HCT116 (cell line): ENCODE measurements at regions not wholly inside any gene's neighbourhood (a gene's known extent, or its start where the extent isn't known, plus 50 kb on each side); places are given as distances from the start of the nearest gene placed in this dataset.

Source experiments
- ATAC-seq: fragments of 200-7000 bp; cut with Tn5 transposase; 2 replicates; pipeline ENCODE4 v1.9.1; 2020; ENCODE audit warnings: mild to moderate bottlenecking, moderate library complexity
- BruUV-seq: library from RNA; stranded (reverse); fragments of 400-500 nt; replicated peaks from 2 replicates; lab custom pipeline; 2021; lab: Mats Ljungman, UMichigan
- CTCF ChIA-PET: fragments of 300-600 bp; sonication (Branson Sonifier 250); formaldehyde crosslinking; loops from one replicate; lab custom pipeline; 2021; ENCODE audit warnings: antibody characterized with exemption; lab: Charles Lee
- POLR2A ChIA-PET: fragments of 300-600, 350-600 bp; sonication (Branson Sonifier 250); formaldehyde crosslinking; loops from one replicate; lab custom pipeline; 2021; ENCODE audit warnings: antibody characterized with exemption; lab: Charles Lee
- RAD21 ChIA-PET, 2 experiments: fragments of 300-600 bp; sonication (Branson Sonifier 250); formaldehyde crosslinking; loops; one replicate each; lab custom pipeline; 2023; ENCODE audit warnings: low total read pairs in 2 of 2; ENCODE audit not compliant: uncharacterized antibody in 2 of 2, unreplicated experiment in 2 of 2, low non-redundant PET in 1 of 2; lab: Charles Lee
- DNase-seq: peaks from one replicate; pipeline ENCODE4 v3.0.0-alpha.2; 2010; ENCODE audit warnings: low read depth, low spot score
- H2AFZ ChIP-seq: fragments of 200-600 bp; shearing (Covaris generic), sonication (generic); 2 replicates; pipeline ENCODE4 v1.6.1; 2017; ENCODE audit warnings: low read depth, mixed run types, mixed read lengths, antibody characterized with exemption, low read length; ENCODE audit not compliant: poor library complexity, severe bottlenecking
- H3K27ac ChIP-seq: 2 replicates; pipeline ENCODE4 v1.5.1; 2012; ENCODE audit warnings: low read depth, low read length
- H3K27me3 ChIP-seq: fragments of 200-600 bp; sonication (generic); 2 replicates; pipeline ENCODE4 v1.6.1; 2016; ENCODE audit warnings: mixed run types, low read length, mixed read lengths; ENCODE audit not compliant: insufficient read depth
- H3K36me3 ChIP-seq, 2 experiments: fragments of 200-500 bp in 1 of 2; fragments of 200-600 bp in 1 of 2; sonication (Bioruptor generic) in 1 of 2; sonication (generic) in 1 of 2; 2 replicates each; pipeline versions ENCODE4 v1.5.1 to v1.6.1; 2014 to 2016; ENCODE audit warnings: low read length in 2 of 2, inconsistent platforms in 1 of 2, mixed read lengths in 1 of 2, mixed run types in 1 of 2; ENCODE audit not compliant: insufficient read depth in 2 of 2, control insufficient read depth in 1 of 2
- H3K4me1 ChIP-seq, 2 experiments: fragments of 200-600 bp in 1 of 2; sonication (generic) in 1 of 2; 2 replicates each; pipeline versions ENCODE4 v1.5.1 to v1.6.1; 2012 to 2017; ENCODE audit warnings: low read length in 2 of 2, inconsistent platforms in 1 of 2, mild to moderate bottlenecking in 1 of 2, mixed read lengths in 1 of 2, mixed run types in 1 of 2, moderate library complexity in 1 of 2; ENCODE audit not compliant: insufficient read depth in 2 of 2, control insufficient read depth in 1 of 2
- H3K4me2 ChIP-seq: fragments of 200-600 bp; sonication (generic); 2 replicates; pipeline ENCODE4 v1.6.1; 2017; ENCODE audit warnings: mixed run types, low read length, mixed read lengths
- H3K4me3 ChIP-seq, 2 experiments: fragments of 200-600 bp in 1 of 2; sonication (generic) in 1 of 2; replicated peaks in 1 of 2; 2 replicates each; pipeline ENCODE4 v1.5.1; 2011 to 2016; ENCODE audit warnings: low read length in 2 of 2, control low read depth in 1 of 2, low read depth in 1 of 2, mild to moderate bottlenecking in 1 of 2, mixed read lengths in 1 of 2, mixed run types in 1 of 2
- H3K79me2 ChIP-seq: fragments of 200-600 bp; sonication (generic); 2 replicates; pipeline ENCODE4 v1.6.1; 2017; ENCODE audit warnings: mild to moderate bottlenecking, mixed run types, low read length, moderate library complexity, mixed read lengths; ENCODE audit not compliant: insufficient read depth
- H3K9ac ChIP-seq: fragments of 200-600 bp; sonication (generic); 2 replicates; pipeline ENCODE4 v1.6.1; 2016; ENCODE audit warnings: low read length, mixed read lengths
- H3K9me2 ChIP-seq: fragments of 200-600 bp; sonication (generic), shearing (Covaris generic); 2 replicates; pipeline ENCODE4 v1.6.1; 2017; ENCODE audit warnings: mixed run types, mild to moderate bottlenecking, moderate library complexity; ENCODE audit not compliant: insufficient read depth
- H3K9me3 ChIP-seq, 2 experiments: fragments of 200-500 bp in 1 of 2; fragments of 200-600 bp in 1 of 2; sonication (Bioruptor generic) in 1 of 2; sonication (generic) in 1 of 2; 2 replicates each; pipeline ENCODE4 v1.6.1; 2014 to 2017; ENCODE audit warnings: low read length in 2 of 2, mixed read lengths in 2 of 2, inconsistent platforms in 1 of 2, low read depth in 1 of 2, mild to moderate bottlenecking in 1 of 2, mixed run types in 1 of 2, moderate library complexity in 1 of 2; ENCODE audit not compliant: control insufficient read depth in 1 of 2, insufficient read depth in 1 of 2
- H4K20me1 ChIP-seq: fragments of 200-600 bp; sonication (generic), shearing (Covaris generic); 2 replicates; pipeline ENCODE4 v1.6.1; 2017; ENCODE audit warnings: mixed run types, mild to moderate bottlenecking, moderate library complexity; ENCODE audit not compliant: insufficient read depth
- CTCF ChIP-seq, 3 experiments: fragments of 200-600 bp in 1 of 3; sonication (generic) in 1 of 3; IDR thresholded peaks in 2 of 3; conservative IDR thresholded peaks in 1 of 3; 2 replicates each; pipeline ENCODE4 v1.5.1; 2012 to 2017; ENCODE audit warnings: low read depth in 2 of 3, low read length in 2 of 3, antibody characterized with exemption in 1 of 3, borderline replicate concordance in 1 of 3, control low read depth in 1 of 3, mild to moderate bottlenecking in 1 of 3, mixed read lengths in 1 of 3, mixed run types in 1 of 3, moderate library complexity in 1 of 3; ENCODE audit not compliant: insufficient read depth in 1 of 3
- EGR1 ChIP-seq: IDR thresholded peaks from 2 replicates; pipeline ENCODE4 v1.6.1; 2012; ENCODE audit warnings: low read depth
- EZH2 ChIP-seq: fragments of 200-600 bp; sonication (generic); IDR thresholded peaks from 2 replicates; pipeline ENCODE4 v1.6.1; 2017; ENCODE audit warnings: antibody characterized with exemption, mixed run types
- EZH2phosphoT487 ChIP-seq: fragments of 200-600 bp; IDR thresholded peaks from 2 replicates; pipeline ENCODE4 v1.6.1; 2018; ENCODE audit warnings: antibody characterized with exemption, borderline replicate concordance
- JUND ChIP-seq: IDR thresholded peaks from 2 replicates; pipeline ENCODE4 v1.6.1; 2012
- RAD21 ChIP-seq: IDR thresholded peaks from 2 replicates; pipeline ENCODE4 v1.6.1; 2012; ENCODE audit warnings: low read depth, mild to moderate bottlenecking
- SIN3A ChIP-seq: IDR thresholded peaks from 2 replicates; pipeline ENCODE4 v1.6.1; 2012; ENCODE audit warnings: low read depth
- YY1 ChIP-seq: IDR thresholded peaks from 2 replicates; pipeline ENCODE4 v1.6.1; 2011; ENCODE audit warnings: low read length, low read depth, moderate library complexity, mild to moderate bottlenecking; ENCODE audit not compliant: insufficient replicate concordance; ENCODE audit errors: extremely low read depth
- ZNF274 ChIP-seq: fragments of 200-500 bp; sonication (Bioruptor generic); IDR thresholded peaks from 2 replicates; pipeline ENCODE4 v1.6.1; 2014; ENCODE audit warnings: mild to moderate bottlenecking, low read depth, low read length, inconsistent platforms
- intact Hi-C: fragments of 100-400 bp; cut with micrococcal nuclease; formaldehyde crosslinking; loops from 2 replicates; pipeline ENCODE4 v1.10.0; 2022
- TF ChIP-seq, protein P1 (sequence below): IDR thresholded peaks from 2 replicates; pipeline ENCODE4 v1.6.1; 2012

DNA sequence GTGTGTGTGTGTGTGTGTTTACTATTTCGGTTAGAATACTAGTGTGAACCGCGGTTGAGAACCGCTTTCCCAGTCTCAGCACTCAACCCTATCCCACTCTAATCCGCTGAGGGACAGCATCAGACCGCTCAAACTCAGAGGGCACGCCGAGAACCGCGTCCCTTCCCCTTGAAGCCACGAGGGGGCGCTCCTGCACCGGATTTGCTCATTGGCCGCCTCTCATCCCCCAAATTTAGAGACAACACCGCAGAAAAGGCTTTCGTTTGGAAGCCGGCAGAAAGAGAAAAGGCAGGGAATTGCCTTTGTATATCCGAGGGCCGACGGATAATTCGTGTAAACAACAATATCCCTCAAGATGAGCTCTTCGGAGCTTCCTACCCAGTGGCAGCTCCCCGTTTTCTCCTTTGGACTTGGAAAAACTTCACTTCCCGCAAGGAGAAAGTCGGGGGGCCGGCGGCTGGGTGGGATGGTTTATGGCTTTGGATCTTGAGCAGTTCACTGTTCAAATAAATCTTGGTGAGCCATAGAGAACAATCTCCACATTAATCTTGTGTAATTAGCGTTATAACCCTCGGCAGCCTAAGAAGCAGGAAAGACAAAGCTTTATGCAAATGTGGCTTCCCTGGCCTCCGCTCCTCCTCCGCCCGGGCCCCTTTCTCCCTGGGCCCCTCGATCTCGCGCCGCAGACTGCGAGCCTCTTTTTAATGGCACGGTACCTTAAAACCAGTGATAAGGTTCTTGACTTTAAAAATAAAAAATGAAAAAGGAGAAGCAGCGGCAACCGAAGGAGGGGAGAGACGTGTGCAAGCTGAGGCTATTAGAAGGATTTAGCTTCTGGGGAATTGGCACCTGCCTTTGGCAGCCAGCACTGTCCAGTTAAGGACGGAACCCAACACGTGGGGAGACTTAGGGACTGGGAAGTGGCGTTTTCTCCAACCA is 296.8 kb downstream of the PARP8 start:
- H3K4me2 ChIP-seq = no peak overlapping the region
- ChIA-PET RAD21 (no interaction called here), CTCF (interaction anchor here (0.8 to 1.6 kb wide), 5 partner anchors 8 to 1695 kb away, joined by 3 to 13 read pairs (median 6); partner anchors contain the start of gene ISL1), POLR2A (no interaction called here)
- DNase-seq (peak; percentile 48), ATAC-seq (peak; percentile 99)
- no peaks in the 10 kb centered on the region for H3K27me3 ChIP-seq
- no peaks in the 10 kb centered on the region; a peak in 1 of 4 replicates for H3K4me1 ChIP-seq
- H3K79me2 ChIP-seq = no peaks in the 10 kb centered on the region
- no peak for TF ChIP-seq JUND
- TF ChIP-seq, protein P1, sequence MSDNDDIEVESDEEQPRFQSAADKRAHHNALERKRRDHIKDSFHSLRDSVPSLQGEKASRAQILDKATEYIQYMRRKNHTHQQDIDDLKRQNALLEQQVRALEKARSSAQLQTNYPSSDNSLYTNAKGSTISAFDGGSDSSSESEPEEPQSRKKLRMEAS = no peak
- no peak for TF ChIP-seq EGR1
- TF ChIP-seq RAD21 = peak; percentile 93
- TF ChIP-seq SIN3A = no peak
- no peak for TF ChIP-seq EZH2
- no peak for TF ChIP-seq EZH2phosphoT487
- TF ChIP-seq ZNF274 = no peak
- peak; percentile 98 to 99 (median 99) for TF ChIP-seq CTCF (IDR thresholded peaks at IDR 0.05 in 2 of 3, conservative IDR thresholded peaks at IDR 0.05 in 1 of 3; ENCODE audit: borderline replicate concordance in 1 of 3, insufficient read depth in 1 of 3, low read depth in 2 of 3, low read length in 2 of 3)
- TF ChIP-seq YY1 = no peak
- no peaks in the 10 kb centered on the region for H3K9me3 ChIP-seq
- no TSS peak for BruUV-seq
- H3K9me2 ChIP-seq = no peaks in the 10 kb centered on the region
- H3K4me3 ChIP-seq = no peak overlapping the region
- no peak overlapping the region for H3K27ac ChIP-seq
- H3K36me3 ChIP-seq = no peaks in the 10 kb centered on the region
- H4K20me1 ChIP-seq = no peaks in the 10 kb centered on the region
- H2AFZ ChIP-seq = no peak overlapping the region
- intact Hi-C loops = loop anchor here (1.0 to 5.0 kb wide), 6 partner anchors 384 to 1594 kb away; no protein-coding TSS in a partner anchor
- H3K9ac ChIP-seq = no peak overlapping the region
